Activated CD4-positive, alpha-beta T cell treated with anti-CD3 and anti-CD28 coated beads for 4 hours (primary cell): ENCODE measurements at regions not wholly inside any gene's neighbourhood (a gene's known extent, or its start where the extent isn't known, plus 50 kb on each side); places are given as distances from the start of the nearest gene placed in this dataset.
"Not testable (repeated sequence)": the region's sequence is repeated elsewhere in the genome, so short reads cannot be mapped to it uniquely, and the experiment has no call there.

Source experiments
- DNase-seq, 2 donors: peaks; one replicate each; pipeline ENCODE4 v3.0.0-alpha.2; 2020

DNA sequence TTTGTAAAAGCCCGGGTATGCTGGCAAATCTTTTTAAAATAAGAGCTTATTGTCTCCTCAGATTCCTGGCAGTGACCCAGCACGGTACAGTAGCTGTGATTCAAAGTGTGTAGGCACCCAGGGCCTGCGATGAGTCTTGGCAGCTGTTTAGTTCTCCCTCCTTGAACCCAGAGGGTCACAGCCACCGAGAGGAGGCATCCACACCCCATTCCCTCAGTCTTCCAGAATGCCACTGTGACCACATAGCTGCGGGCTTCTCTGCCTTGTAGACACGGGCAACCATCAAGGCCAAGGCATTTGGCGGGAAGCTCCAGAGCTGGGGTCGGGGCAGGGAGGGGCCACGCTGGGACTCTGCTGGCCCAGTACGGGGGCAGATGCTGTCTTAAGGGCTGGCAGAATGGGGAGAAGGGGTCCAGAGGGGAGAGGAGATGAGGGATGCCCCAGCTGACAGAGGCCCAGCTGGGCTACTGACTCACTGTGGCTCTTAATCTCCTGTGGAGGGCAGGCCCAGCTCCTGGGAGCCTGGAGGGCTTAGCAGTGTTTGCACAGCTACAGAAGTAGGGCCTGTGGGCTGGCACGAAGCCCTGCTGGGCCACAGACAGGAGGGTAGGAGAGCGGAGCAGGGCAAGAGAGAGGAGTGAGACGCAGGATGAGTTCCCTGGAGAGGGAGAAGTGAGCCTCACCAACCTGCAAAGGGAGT, 68.8 kb upstream of the DLG1 start:
- no peak for DNase-seq

DNA sequence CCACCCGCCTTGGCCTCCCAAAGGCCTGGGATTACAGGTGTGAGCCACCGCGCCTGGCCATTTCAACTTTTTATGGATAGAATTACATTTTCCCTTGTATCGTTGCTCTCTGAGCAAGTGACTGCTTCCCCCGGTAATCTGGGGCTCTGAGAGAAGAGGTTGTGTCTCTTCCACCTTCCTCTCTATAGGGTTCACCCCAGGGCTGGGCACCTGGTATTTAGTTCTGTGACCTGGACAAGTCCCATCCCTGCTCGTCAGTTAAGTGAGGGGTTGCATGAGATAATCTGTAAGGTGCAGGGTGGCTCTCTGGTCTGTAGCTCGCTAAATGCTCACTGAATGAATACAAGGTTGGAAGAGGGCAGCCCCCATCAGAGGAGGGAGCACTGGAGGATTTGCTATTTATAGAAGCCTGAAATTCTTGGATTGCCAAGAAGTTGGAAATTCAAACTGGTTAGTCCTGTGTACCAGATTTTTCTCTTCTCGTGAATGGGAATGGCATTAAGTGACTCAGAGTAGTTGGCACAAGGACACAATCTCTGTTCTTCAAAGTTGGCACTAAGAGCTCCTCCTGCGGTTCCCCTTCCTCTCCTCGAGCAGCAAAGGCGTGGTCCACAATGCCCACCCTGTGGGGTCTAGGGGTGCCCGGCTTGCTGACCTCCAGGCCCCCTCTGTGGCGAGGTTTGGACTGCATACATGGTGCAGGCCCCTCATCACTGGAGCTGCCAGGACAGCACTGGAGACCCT, 68.1 kb upstream of the DLG1 start:
- no peak for DNase-seq

- DNase-seq, result no peak
Observed at GRCh38 chr3:197365586-197365985, 67.2 kb upstream of the DLG1 start.

DNA sequence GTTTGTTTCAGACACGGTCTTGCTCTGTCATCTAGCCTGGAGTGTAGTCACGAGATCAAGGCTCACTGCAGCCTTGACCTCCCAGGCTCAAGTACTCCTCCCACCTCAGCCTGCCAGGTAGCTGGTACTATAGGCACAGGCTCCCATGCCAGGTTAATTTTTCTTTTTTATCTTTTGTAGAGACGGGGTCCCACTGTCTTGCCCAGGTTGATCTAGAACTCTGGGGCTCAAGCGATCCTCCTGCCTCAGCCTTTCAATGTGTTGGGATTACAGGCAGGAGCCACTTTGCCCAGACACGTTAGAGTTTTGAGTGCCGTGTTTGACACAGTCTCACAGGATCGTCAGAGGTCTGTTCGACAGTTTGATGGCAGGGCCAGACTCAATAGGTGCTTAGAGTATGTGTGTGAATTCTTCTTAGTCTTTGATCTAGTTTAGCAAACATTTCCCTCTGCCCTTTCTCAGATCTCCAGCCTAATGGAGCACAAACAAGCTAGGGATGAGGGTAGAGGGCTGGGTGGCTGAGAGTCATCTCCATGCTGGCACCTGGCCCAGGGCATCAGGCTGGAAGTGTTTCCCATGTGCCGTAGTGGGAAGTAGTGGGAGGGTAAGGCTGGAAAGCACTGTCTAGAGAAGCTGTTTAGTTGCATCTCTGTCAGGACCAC, 66.1 kb upstream of the DLG1 start:
- DNase-seq, result no peak

DNA sequence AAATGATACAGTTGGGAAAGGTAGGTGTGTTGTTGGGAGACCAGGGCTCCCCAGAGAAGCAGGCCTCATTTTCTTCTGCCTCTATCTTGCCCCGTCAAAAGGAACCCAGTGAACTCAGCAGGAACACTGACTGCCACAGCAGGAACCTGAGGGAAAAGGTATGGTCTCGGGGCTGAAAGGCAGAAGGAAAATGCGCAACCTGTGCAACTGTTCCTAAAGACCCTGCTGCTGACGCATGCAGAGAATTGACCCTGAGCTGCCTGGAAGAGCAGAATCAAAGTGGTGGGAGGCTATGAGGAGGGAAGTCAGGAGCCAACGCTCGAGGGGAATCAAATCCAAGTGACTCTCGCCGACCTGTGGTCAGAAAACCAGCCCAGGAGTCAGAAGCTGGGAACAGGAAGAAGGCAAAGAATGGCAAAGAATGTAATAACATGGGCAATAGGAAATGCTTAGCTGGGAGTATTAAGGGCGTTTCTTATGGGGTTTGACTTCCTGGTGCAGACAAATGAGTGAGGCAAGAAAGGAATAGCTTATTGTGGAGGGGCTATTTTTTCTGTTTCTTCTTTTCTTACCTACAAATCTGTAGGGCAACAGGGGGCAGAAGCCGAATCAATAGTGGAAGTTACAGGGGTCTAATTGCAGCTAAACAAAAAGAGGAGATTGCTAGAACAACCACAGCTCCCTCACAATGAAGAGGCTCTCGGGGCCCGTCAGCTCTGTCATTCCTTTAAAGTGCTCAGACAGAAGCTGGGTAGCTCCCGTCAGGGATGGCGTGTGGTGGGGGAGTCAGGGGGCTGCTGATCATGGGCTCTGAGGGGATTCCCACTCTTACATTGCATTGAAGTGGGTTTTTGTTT, 65.4 kb upstream of the DLG1 start:
- DNase-seq, result no peak

DNA sequence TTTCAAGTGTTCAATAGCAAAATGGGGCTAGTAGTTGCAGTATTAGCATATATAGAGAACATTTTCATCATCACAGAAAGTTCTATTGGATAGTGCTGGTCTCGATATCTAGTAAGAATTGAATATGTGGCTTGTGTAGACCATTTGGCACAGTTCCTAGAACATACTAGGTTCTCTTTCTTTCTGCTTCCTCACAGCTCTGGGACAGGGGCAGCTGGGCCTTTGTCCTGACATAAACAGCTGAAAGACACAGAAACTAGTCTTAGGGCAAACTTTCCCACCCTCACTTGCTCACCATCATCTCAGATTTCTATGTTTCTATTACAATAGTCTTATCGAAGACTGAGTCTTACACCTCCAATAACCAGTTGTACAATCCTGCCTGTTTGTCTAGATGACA, 63.7 kb upstream of the DLG1 start:
- DNase-seq, result no peak

DNA sequence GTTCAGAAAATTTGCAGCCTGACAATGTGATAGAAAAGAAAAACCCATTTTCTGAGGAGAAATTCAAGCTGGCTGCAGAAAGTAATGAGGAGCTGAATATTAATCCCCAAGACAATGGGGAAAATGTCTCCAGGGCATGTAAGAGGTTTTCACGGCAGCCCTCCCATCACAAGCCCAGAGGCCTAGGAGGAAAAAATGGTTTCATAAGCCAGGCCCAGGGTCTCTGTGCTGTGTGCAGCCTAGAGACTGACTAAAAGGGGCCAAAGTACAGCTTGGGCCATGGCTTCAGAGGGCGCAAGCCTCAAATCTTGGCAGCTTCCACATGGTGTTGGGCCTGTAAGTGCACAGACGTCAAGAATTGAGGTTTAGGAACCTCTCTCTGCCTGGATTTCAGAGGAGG, 61.7 kb upstream of the DLG1 start:
- DNase-seq, result not testable (repeated sequence)

DNA sequence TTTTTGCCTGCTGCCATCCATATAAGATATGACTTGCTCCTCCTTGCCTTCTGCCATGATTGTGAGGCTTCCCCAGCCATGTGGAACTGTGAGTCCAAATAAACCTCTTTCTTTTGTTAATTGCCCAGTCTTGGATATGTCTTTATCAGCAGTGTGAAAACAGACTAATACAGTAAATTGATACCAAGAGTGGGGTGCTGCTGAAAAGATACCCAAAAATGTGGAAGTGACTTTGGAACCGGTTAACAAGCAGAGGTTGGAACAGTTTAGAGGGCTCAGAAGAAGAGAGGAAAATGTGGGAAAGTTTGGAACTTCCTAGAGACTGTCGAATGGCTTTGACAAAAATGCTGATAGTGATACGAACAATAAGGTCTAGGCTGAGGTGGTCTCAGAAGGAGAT, 61.1 kb upstream of the DLG1 start:
- not testable (repeated sequence) for DNase-seq

DNA sequence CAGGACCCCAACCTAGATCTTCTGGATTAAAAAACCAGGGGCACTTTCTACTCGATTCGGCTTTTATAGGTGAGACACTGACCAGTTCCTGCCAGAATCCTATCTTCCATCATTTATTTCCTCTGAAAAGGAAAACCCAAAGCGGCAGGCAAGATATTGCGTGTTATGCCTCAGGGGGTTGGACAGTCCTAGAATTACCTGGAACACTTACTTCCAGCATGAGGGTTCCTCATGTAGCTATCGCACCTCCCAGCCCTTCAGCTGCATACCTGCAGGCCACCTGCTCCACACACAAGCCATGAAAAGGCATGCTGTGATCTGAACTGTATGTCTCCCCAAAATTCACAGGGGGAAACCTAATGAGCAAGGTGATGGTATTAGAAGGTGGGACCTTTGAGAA, 58.3 kb upstream of the DLG1 start:
- no peak for DNase-seq

DNA sequence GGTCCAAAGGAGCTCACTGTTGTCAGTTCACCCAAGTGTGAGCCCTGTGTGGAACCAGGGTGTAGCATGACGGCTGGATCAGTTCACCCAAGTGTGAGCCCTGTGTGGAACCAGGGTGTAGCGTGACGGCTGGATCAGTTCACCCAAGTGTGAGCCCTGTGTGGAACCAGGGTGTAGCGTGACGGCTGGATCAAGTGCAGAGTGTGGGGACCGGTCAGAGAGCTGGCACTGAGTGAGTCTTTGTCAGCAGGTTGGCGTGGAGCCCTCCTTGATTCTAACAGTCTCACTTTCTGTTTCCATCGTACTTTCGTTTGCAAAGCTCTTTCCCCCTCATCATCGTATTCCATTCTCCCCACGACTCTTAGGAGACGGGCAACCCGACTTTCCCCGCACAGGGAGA, 57.9 kb upstream of the DLG1 start:
- no peak for DNase-seq

- no peak for DNase-seq
Observed at GRCh38 chr3:197355713-197356112, 57.3 kb upstream of the DLG1 start.

GRCh38 chr3:197354568-197355001, 56.2 kb upstream of the DLG1 start:
- DNase-seq, result no peak

- no peak for DNase-seq
Observed at GRCh38 chr3:197353867-197354567, 55.6 kb upstream of the DLG1 start.

GRCh38 chr3:197353001-197353866, 54.8 kb upstream of the DLG1 start:
- DNase-seq, result no peak

GRCh38 chr3:197352382-197352781, 54.0 kb upstream of the DLG1 start:
- DNase-seq, result no peak

GRCh38 chr3:197350446-197350845, 52.0 kb upstream of the DLG1 start:
- DNase-seq, result no peak

DNA sequence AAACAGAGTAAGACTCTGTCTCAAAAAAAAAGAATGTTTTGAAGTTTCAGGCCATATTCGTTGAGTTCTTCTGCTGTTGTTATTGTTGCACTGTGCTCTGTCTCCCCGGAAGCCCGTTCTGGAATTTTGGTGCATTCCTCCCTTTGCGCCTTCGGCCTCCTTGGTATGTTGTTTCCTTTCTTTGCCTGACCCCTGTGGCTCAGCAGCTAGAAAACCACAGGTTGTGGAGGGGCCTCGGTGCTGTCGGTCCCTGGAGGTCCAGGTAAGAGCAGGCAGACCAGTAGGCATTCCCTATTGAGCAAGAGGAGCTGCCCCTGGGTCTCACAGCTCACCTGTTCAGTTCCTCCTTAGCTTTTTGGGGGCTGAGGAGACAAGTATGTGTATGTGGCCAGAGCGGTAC, 51.0 kb upstream of the DLG1 start:
- no peak for DNase-seq
